ENCODE measurements at regions not wholly inside any gene's neighbourhood (a gene's known extent, or its start where the extent isn't known, plus 50 kb on each side); places are given as distances from the start of the nearest gene placed in this dataset.

DNA sequence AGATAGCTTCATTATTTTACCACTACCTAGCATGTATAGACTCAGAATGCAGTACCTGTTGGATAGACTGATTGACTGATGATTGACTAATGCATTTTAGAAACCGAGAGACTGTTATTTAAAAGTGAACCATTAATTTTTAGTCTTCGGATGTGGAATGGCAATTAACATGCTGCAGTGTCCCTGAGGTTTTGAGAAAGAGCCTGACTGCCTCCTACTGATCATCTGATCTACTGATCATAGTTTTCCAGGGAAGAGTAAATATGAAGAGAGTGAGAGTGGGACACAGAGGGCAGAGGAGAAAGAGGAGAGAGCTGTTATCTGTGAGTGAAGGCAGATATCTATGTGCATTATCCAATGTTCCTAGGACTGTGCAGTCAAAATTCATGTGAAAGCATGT is 764.7 kb downstream of the TRIML1 start:
- Mint-ChIP-seq H3K27me3 (ENCODE audit: insufficient read depth) (no peaks in the 10 kb centered on the region), H3K27ac (no peak overlapping the region), H3K4me1 (ENCODE audit: low read depth) (no peaks in the 10 kb centered on the region), H3K36me3 (ENCODE audit: low read depth) (no peaks in the 10 kb centered on the region), H3K9me3 (peaks cover 24% of the 10 kb centered on the region), H3K4me3 (no peak overlapping the region)
- intact Hi-C loops (cut with micrococcal nuclease): no loop called here
- no peak for DNase-seq (ENCODE audit: low spot score)

- intact Hi-C loops (cut with micrococcal nuclease): no loop called here
- Mint-ChIP-seq H3K27ac (no peak overlapping the region), H3K4me1 (ENCODE audit: low read depth) (no peaks in the 10 kb centered on the region), H3K4me3 (no peak overlapping the region), H3K27me3 (ENCODE audit: insufficient read depth) (no peaks in the 10 kb centered on the region), H3K36me3 (ENCODE audit: low read depth) (no peaks in the 10 kb centered on the region), H3K9me3 (peaks cover 20% of the 10 kb centered on the region)
- no peak for DNase-seq (ENCODE audit: low spot score)
These were observed 765.4 kb downstream of the TRIML1 start for GRCh38 chr4:188904617-188905016.

- no peak overlapping the region for H3K4me3 Mint-ChIP-seq
- H3K9me3 Mint-ChIP-seq: peaks cover 14% of the 10 kb centered on the region
- no peaks in the 10 kb centered on the region for H3K27me3 Mint-ChIP-seq (ENCODE audit: insufficient read depth)
- intact Hi-C loops (cut with micrococcal nuclease): no loop called here
- no peaks in the 10 kb centered on the region for H3K36me3 Mint-ChIP-seq (ENCODE audit: low read depth)
- H3K27ac Mint-ChIP-seq: no peak overlapping the region
- no peak for DNase-seq (ENCODE audit: low spot score)
- H3K4me1 Mint-ChIP-seq (ENCODE audit: low read depth): no peaks in the 10 kb centered on the region
These were observed 766.0 kb downstream of the TRIML1 start for GRCh38 chr4:188905248-188905647.

GRCh38 chr4:188911199-188911598 is 772.0 kb downstream of the TRIML1 start:
- H3K27ac Mint-ChIP-seq: no peak overlapping the region
- DNase-seq (ENCODE audit: low spot score): no peak
- no peaks in the 10 kb centered on the region for H3K4me1 Mint-ChIP-seq (ENCODE audit: low read depth)
- H3K27me3 Mint-ChIP-seq (ENCODE audit: insufficient read depth): no peaks in the 10 kb centered on the region
- intact Hi-C loops (cut with micrococcal nuclease): no loop called here
- peaks cover 28% of the 10 kb centered on the region for H3K9me3 Mint-ChIP-seq
- no peak overlapping the region for H3K4me3 Mint-ChIP-seq
- H3K36me3 Mint-ChIP-seq (ENCODE audit: low read depth): no peaks in the 10 kb centered on the region

- Mint-ChIP-seq H3K9me3 (peaks cover 27% of the 10 kb centered on the region), H3K36me3 (ENCODE audit: low read depth) (no peaks in the 10 kb centered on the region), H3K4me1 (ENCODE audit: low read depth) (no peaks in the 10 kb centered on the region), H3K27me3 (ENCODE audit: insufficient read depth) (no peaks in the 10 kb centered on the region), H3K27ac (no peak overlapping the region), H3K4me3 (no peak overlapping the region)
- intact Hi-C loops (cut with micrococcal nuclease): no loop called here
- no peak for DNase-seq (ENCODE audit: low spot score)
These were observed 772.5 kb downstream of the TRIML1 start for GRCh38 chr4:188911707-188912106.

- DNase-seq (ENCODE audit: low spot score): no peak
- no peaks in the 10 kb centered on the region for H3K27me3 Mint-ChIP-seq (ENCODE audit: insufficient read depth)
- H3K4me1 Mint-ChIP-seq (ENCODE audit: low read depth): no peaks in the 10 kb centered on the region
- intact Hi-C loops (cut with micrococcal nuclease): no loop called here
- H3K4me3 Mint-ChIP-seq: no peak overlapping the region
- H3K9me3 Mint-ChIP-seq: peaks cover 37% of the 10 kb centered on the region
- no peaks in the 10 kb centered on the region for H3K36me3 Mint-ChIP-seq (ENCODE audit: low read depth)
- H3K27ac Mint-ChIP-seq: no peak overlapping the region
These were observed 775.9 kb downstream of the TRIML1 start for GRCh38 chr4:188915175-188915574.

DNA sequence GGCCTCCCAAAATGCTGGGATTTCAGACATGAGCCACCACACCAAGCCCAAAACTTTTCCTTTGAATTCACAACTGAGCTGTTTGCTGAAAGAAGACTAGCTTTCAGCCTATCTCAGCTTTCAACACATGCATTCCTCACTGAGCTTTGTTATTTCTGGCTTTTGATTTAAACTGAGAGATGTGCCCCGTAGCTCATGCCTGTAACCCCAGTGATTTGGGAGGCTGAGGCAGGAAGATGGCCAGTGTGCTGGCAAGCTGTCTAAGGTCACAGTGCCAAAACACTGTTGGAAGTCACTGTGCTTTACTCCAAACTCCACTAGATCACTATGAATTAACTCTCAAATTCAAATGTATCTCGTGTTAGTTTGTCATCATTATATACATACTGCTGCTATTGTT is 779.5 kb downstream of the TRIML1 start:
- no peak for DNase-seq (ENCODE audit: low spot score)
- H3K27ac Mint-ChIP-seq: no peak overlapping the region
- H3K9me3 Mint-ChIP-seq: peaks cover 31% of the 10 kb centered on the region
- H3K4me3 Mint-ChIP-seq: no peak overlapping the region
- H3K36me3 Mint-ChIP-seq (ENCODE audit: low read depth): no peaks in the 10 kb centered on the region
- no peaks in the 10 kb centered on the region for H3K4me1 Mint-ChIP-seq (ENCODE audit: low read depth)
- no peaks in the 10 kb centered on the region for H3K27me3 Mint-ChIP-seq (ENCODE audit: insufficient read depth)
- intact Hi-C loops (cut with micrococcal nuclease): no loop called here

- no peaks in the 10 kb centered on the region for H3K36me3 Mint-ChIP-seq (ENCODE audit: low read depth)
- H3K27me3 Mint-ChIP-seq (ENCODE audit: insufficient read depth): no peaks in the 10 kb centered on the region
- H3K4me3 Mint-ChIP-seq: no peak overlapping the region
- no peak for DNase-seq (ENCODE audit: low spot score)
- H3K9me3 Mint-ChIP-seq: peaks cover 19% of the 10 kb centered on the region
- H3K4me1 Mint-ChIP-seq (ENCODE audit: low read depth): no peaks in the 10 kb centered on the region
- H3K27ac Mint-ChIP-seq: no peak overlapping the region
- intact Hi-C loops (cut with micrococcal nuclease): no loop called here
These were observed 791.6 kb downstream of the TRIML1 start for GRCh38 chr4:188930822-188931221.

GRCh38 chr4:188934320-188934962 is 795.2 kb downstream of the TRIML1 start:
- DNase-seq (ENCODE audit: low spot score): no peak
- no peak overlapping the region for H3K4me3 Mint-ChIP-seq
- no peaks in the 10 kb centered on the region for H3K4me1 Mint-ChIP-seq (ENCODE audit: low read depth)
- H3K36me3 Mint-ChIP-seq (ENCODE audit: low read depth): no peaks in the 10 kb centered on the region
- intact Hi-C loops (cut with micrococcal nuclease): no loop called here
- no peak overlapping the region for H3K27ac Mint-ChIP-seq
- H3K9me3 Mint-ChIP-seq: peaks cover 17% of the 10 kb centered on the region
- no peaks in the 10 kb centered on the region for H3K27me3 Mint-ChIP-seq (ENCODE audit: insufficient read depth)

- intact Hi-C loops (cut with micrococcal nuclease): no loop called here
- no peaks in the 10 kb centered on the region for H3K36me3 Mint-ChIP-seq (ENCODE audit: low read depth)
These were observed 802.4 kb downstream of the TRIML1 start for GRCh38 chr4:188941524-188942119.

GRCh38 chr4:188942606-188943005 is 803.4 kb downstream of the TRIML1 start:
- no peak overlapping the region for H3K27ac Mint-ChIP-seq
- no peak overlapping the region for H3K4me3 Mint-ChIP-seq
- H3K27me3 Mint-ChIP-seq (ENCODE audit: insufficient read depth): no peaks in the 10 kb centered on the region
- H3K36me3 Mint-ChIP-seq (ENCODE audit: low read depth): no peaks in the 10 kb centered on the region
- intact Hi-C loops (cut with micrococcal nuclease): no loop called here
- no peaks in the 10 kb centered on the region for H3K4me1 Mint-ChIP-seq (ENCODE audit: low read depth)
- H3K9me3 Mint-ChIP-seq: peaks cover 17% of the 10 kb centered on the region
- DNase-seq (ENCODE audit: low spot score): no peak

More at GRCh38 chr4:188941524-188942119, 802.4 kb downstream of the TRIML1 start:
- Mint-ChIP-seq H3K27me3 (ENCODE audit: insufficient read depth) (no peaks in the 10 kb centered on the region), H3K4me1 (ENCODE audit: low read depth) (no peaks in the 10 kb centered on the region), H3K9me3 (peaks cover 17% of the 10 kb centered on the region), H3K27ac (no peak overlapping the region), H3K4me3 (no peak overlapping the region)
- no peak for DNase-seq (ENCODE audit: low spot score)

GRCh38 chr4:188949596-188949995 is 810.4 kb downstream of the TRIML1 start:
- no peaks in the 10 kb centered on the region for H3K36me3 Mint-ChIP-seq (ENCODE audit: low read depth)
- no peaks in the 10 kb centered on the region for H3K4me1 Mint-ChIP-seq (ENCODE audit: low read depth)
- no peaks in the 10 kb centered on the region for H3K27me3 Mint-ChIP-seq (ENCODE audit: insufficient read depth)
- intact Hi-C loops (cut with micrococcal nuclease): no loop called here
- H3K4me3 Mint-ChIP-seq: no peak overlapping the region
- no peak for DNase-seq (ENCODE audit: low spot score)
- no peak overlapping the region for H3K27ac Mint-ChIP-seq
- peaks cover 25% of the 10 kb centered on the region for H3K9me3 Mint-ChIP-seq

- Mint-ChIP-seq H3K4me3 (no peak overlapping the region), H3K27me3 (ENCODE audit: insufficient read depth) (no peaks in the 10 kb centered on the region), H3K36me3 (ENCODE audit: low read depth) (no peaks in the 10 kb centered on the region), H3K27ac (no peak overlapping the region), H3K9me3 (peaks cover 31% of the 10 kb centered on the region), H3K4me1 (ENCODE audit: low read depth) (no peaks in the 10 kb centered on the region)
- intact Hi-C loops (cut with micrococcal nuclease): no loop called here
- no peak for DNase-seq (ENCODE audit: low spot score)
These were observed 815.8 kb downstream of the TRIML1 start for GRCh38 chr4:188955066-188955465.

- intact Hi-C loops (cut with micrococcal nuclease): no loop called here
- H3K27ac Mint-ChIP-seq: no peak overlapping the region
- no peaks in the 10 kb centered on the region for H3K27me3 Mint-ChIP-seq (ENCODE audit: insufficient read depth)
- no peaks in the 10 kb centered on the region for H3K4me1 Mint-ChIP-seq (ENCODE audit: low read depth)
- no peaks in the 10 kb centered on the region for H3K36me3 Mint-ChIP-seq (ENCODE audit: low read depth)
- no peak overlapping the region for H3K4me3 Mint-ChIP-seq
- DNase-seq (ENCODE audit: low spot score): no peak
- peaks cover 34% of the 10 kb centered on the region for H3K9me3 Mint-ChIP-seq
These were observed 817.3 kb downstream of the TRIML1 start for GRCh38 chr4:188956566-188956965.

Data from activated T-helper 1 cell treated with anti-CD3 and anti-CD28 coated beads, Interleukin-12 subunit alpha, Interleukin-12 subunit beta, Interleukin-2, Interleukin-4 antibody, amounts not matched to agents 30 ng/mL and 10 ng/mL and 1 ng/mL, durations not matched to agents 14 hours and 24 hours and 36 hours (primary cell).